ENCODE measurements at regions not wholly inside any gene's neighbourhood (a gene's known extent, or its start where the extent isn't known, plus 50 kb on each side); places are given as distances from the start of the nearest gene placed in this dataset.
"Not testable (repeated sequence)": the region's sequence is repeated elsewhere in the genome, so short reads cannot be mapped to it uniquely, and the experiment has no call there.

DNA sequence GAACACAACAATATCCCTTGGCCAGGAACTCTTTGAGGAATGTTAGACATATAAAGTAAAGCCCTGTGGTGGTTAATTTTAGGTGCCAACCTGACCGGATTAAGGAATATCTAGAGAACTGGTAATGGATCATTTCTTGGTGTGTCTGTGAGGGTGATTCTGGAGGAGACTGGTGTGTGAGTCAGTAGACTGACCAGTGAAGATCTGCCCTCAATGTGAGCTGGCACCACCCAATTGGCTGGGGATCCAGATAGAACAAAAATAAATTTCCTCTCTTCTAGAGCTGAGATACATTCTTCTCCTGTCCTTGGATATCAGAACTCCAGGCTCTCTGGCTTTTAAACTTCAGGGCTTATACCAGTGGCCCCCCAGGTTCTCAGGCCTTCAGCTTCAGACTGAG lies 56.2 kb upstream of the TNPO1 start:
- DNase-seq: no peak

DNA sequence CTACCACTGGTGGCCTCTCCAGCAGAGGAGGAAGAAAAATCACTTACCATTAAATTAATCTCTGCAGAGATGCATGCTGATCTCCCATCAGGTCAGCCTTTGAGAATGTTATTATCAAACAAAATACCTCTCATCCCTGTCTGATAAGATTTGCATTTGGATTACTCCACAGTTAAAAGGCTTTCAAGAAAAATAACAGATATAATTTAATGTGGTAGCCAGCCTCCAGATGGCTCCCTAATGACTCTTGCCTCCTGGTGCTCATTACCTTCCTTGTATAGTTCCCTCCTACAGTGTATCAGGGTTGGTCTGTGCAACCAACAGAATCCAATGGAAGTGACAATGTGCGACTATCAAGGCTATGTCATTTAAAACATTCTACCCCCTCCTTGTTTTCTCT lies 63.6 kb upstream of the TNPO1 start:
- no peak for DNase-seq

DNA sequence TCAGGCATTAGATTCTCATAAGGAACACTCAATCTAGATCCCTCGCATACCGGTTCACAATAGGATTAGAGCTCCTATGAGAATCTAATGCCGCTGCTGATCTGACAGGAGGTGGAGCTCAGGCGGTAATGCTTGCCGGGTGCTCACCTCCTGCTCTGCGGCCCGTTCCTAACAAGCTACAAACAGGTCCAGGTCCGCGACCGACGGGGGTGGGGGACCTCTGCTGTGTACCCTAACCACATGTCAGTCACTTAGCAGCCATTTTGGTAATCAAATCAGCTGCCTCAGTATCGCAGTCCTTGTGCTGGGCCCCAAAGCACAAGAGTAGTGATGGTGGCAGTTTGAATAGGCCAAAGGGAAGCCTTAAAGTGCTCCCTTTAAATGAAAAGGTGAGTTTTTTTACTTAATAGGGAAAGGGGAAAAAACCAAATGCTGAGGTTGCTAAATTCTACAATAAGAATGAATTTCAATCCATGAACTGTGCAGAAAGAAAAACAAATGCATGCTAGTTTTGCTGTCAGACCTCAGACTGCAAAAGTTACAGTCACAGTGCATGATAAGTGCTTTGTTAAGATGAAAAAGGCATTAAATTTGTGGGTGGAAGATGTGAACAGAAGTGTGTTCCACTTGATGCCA lies 67.0 kb upstream of the TNPO1 start:
- no peak for DNase-seq

DNA sequence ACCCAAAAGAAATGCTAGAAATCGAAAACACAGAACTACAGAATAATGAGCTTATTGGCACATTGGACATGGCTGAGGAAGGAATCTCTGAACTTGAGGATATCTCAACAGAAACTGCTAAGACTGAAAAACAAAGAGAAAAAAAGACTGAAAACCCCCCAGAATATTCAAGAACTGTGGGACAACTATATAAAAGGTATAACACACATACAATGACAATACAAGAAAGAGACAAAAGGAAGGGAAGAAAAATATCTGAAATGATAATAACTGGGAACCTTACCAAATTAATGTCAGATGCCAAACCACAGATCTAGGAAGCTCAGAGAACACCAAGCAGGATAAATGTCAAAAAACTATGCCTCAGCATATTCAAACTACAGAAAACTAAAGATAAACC lies 68.6 kb upstream of the TNPO1 start:
- DNase-seq: no peak

DNA sequence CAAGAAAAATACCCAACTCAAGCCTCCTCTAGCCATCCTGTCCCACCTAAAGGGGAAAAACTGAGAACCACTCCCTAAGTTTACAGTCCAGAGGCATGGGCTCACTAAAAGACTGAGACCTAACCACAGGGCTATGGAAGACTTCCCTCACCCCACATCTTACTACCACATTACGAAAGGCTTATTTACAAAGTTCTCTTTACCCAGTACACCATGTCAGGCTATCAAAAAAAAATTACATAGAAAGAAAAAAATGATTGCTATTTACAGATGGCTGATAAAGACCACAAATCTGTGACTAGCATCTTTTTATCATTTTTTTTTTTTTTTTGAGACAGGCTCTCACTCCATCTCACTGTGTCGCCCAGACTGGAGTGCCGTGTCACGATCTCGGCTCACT lies 69.7 kb upstream of the TNPO1 start:
- no peak for DNase-seq

DNA sequence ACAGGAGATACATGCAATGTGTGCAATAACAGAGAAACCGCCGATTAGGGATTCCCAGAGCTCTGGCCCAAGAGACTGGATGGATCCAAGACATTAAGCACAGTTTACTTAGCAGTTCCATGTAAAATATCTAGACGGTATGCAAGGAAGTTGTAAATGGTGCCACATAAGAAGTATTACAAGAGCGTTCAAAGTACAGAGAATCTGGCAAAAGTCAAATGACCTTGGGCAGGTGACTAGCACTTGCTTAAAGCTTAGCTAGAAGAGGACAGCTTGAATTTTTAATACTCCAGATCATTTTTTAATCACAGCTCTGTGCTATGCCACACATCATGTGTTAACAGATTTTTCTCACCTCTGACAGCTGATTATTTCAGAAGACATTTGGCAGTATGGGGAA lies 72.3 kb upstream of the TNPO1 start:
- no peak for DNase-seq

DNA sequence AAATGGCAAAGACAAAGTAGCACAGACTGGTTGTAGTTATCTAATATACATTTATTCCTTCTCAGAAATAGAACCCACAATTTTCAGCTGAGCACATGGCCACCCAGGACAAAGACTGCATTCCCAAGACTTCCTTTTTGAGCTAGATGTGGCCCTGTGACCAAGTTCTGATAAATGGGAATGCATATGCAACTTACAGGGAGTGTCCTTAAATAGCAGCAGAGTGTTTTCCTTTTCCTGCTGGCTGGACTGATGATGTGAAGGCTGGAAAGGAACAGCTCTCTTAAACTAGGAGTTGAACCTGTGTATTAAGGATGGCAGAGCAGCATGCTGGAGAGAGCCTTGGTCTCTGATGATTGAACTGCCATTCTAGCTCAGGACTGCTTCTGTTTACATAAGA lies 74.7 kb upstream of the TNPO1 start:
- no peak for DNase-seq

DNA sequence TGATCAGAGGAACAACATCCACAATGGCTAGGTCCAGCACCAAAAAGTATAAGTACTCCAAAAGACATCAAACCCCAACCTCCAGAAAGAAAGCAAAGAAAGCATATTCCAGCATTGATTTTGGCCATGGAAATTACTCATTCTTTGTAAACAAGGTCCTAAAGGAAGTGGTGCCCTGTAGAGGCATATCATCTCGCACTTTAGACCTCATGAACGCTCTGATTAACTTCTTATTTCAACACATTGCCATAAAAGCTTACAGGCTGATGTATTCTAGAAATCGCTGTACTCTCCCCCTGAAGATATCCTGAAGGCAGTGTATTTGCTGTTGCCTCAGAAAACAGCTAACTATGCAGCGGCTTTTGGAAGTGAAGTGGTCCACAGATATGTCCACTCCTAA lies 82.7 kb upstream of the TNPO1 start:
- DNase-seq: no peak

DNA sequence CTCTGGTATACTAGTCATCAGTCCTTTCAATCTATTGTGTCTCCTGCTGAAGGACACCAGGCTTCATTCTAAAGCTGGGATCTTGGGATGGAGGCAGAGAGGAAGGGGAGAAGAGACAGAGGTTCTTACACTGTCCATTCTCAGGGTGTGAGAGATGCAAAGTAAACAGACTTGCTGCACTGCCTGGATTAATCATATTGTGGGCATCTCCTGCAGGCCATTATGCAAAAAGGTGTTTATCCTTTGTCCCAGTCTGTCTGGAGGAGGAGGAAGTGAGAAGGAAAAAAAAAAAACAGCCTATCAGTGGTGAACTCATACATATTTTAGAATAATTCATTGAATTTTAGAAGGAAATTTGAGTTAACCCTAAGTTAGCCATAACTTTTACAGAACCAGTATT lies 92.9 kb upstream of the TNPO1 start:
- DNase-seq: no peak

DNA sequence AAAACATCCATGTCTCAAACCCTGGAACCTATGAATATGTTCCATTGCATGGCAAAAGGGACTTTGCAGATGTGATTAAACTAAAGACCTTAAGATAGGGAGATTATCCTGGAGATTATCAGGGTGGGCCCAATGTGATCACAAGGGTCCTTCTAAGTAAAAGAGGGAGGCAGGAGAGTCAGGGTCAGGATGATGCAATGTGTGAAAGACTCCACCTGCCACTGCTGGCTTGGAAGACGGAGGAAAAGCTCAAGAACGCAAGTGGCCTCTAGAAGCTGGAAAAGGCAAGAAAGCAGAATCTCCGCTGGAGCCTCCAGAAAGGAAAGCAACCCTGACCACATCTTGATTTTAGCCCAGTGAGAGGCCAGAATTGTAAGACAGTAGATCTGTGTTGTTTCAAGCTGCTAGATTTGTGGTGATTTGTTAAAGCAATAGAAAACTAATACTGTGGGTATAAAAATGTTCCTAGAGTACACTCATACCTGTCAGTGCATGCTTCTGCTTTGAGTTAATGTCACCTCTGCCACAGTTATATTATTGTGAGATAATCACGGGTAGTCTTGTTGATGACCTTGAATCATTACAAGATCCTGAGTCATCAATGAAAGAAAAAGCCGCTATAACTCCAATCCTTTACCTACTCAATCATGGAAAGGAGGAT lies 93.5 kb upstream of the TNPO1 start:
- DNase-seq: no peak

DNA sequence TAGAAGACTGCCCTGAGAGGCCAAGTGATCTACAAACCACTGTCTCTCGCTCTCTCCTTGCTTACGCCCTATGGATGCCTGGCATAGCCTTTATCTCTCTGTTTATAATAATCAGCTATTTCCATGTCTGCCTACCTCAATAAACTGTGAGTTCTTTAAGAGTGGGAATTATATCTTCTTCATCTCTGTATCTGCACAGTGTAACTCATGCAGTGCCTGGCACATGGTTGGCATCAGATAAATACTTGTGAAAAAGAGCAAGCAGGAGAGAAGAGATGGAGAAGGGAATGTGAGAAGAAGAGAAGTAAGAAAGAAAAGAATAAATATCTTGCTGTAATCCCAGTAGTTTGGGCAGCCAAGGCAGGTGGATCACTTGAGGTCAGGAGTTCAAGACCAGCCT lies 94.6 kb upstream of the TNPO1 start:
- DNase-seq: no peak

DNA sequence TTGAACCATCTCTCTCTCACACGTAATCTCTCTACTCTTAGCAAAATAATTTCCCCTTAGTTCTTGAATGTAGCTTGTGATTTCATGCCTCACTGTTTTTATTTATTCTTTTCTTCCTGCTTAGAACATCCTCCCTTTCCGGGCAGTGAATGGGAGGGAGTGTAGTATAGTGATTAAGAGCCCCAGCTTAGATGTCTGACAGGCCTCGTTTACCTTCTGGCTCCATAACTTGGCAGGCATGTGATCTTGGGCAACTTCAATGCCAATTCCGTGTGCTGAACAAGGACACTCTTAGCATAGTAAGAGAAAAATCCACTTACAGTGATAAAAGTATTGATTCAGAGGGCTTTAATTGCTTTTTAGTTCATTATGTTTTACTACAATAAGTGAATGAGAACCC lies 96.3 kb upstream of the TNPO1 start:
- DNase-seq: no peak

DNA sequence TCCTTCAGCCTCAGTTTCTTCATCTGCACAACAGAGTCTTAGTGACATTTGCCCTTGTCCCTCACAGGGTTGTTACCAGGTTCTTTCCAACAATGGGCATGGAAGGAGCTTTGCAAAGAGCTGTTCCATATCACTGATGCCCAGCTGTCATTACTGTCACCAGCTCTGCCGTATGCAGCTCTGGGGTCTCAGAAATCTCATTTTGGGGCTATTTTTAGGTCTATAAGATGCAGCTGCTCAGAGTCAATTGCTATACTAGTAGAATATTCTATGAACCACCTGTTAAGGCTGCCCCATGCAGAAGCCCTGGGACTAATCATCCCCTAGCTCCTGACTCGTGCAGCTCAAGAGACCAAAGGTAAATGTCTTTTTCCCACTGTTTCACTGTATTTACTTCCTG lies 105.1 kb upstream of the TNPO1 start:
- DNase-seq: no peak

DNA sequence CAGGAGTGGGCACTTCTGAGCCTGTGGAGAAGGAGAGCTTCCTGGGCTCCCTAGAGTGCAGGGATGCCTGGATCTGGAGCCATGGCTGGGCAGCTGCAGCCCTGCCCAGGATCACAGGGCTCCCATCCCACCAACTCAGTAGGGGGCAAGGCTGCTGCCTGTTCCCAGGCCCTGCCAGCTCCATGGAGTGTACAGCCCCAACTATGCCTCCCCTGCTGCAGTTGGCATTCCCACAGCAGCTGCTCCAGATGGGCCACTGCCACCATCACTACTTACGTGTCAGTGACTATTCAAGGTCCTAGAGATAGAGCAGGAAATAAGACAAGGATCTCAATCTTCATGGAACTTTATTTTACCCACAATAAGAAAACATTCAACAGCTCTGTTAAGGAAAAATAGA lies 107.1 kb upstream of the TNPO1 start:
- DNase-seq: no peak

DNA sequence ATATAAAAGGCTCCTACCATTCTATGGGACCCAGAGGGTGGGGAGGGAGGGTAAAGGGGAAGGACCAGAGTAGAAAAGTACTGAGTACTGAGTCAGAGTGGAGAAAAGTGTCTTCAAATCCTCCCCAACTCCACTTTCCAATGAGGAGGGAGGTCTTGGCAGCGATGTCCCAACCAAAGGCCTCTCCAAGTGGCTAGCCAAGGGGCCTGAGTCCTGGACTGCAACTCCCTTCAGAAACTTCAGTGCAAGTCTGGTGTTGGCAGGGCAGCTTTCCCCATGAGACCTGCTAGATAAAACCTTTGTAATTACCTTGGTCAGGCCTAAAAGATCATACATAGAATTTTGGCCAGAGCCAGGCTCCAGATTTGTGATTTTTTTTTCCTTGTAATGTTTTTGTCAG lies 111.3 kb upstream of the TNPO1 start:
- DNase-seq: no peak

DNA sequence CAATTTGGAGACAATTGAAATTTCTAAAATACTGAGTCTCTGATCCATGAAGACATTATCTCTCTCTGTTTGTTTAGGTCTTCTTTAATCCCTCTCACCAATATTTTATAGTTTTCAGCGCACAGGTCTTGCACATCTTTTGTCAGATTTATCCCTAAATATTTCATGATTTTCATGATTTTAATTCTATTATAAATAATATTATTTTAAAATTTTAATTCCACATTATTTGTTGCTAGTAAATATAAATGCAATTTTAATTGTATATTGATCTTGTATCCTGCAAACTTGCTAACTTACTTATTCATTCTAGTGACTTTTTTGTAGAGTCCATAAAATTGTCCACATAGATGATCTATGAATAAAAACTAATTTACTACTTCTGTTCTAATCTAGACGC lies 112.6 kb upstream of the TNPO1 start:
- DNase-seq: no peak

DNA sequence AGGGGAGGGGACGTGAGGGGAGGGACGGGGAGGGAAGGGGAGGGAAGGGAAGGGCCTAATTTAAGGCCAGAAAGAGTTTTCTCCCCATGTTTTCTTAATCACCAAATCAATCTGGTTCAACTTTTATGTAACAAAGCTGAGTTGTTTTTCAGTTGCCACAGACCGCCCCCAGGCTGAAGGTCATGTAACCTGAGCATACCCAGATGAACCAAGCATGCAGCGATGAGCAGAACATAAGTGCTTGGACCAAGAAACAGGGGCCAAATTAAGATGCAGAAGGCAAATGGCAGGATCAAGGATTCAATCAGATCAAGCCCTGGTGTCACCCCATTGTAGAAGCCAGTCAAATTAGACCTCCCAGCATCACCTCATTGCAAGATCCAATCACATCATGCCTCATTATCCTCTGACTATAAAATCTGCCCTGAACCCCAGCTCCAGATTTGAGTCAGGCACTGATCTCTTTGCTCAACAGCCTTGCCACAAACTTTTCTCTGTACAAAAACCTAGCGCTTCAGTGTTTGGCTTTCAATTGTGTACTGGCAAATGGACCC lies 113.5 kb upstream of the TNPO1 start:
- DNase-seq: no peak

DNA sequence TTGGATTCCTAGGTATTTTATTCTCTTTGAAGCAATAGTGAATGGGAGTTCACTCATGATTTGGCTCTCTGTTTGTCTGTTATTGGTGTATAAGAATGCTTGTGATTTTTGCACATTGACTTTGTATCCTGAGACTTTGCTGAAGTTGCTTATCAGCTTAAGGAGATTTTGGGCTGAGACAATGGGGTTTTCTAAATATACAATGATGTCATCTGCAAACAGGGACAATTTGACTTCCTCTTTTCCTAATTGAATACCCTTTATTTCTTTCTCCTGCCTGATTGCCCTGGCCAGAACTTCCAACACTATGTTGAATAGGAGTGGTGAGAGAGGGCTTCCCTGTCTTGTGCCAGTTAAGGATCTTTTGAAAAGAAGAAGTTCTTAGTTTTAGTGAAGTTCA lies 114.4 kb upstream of the TNPO1 start:
- not testable (repeated sequence) for DNase-seq

DNA sequence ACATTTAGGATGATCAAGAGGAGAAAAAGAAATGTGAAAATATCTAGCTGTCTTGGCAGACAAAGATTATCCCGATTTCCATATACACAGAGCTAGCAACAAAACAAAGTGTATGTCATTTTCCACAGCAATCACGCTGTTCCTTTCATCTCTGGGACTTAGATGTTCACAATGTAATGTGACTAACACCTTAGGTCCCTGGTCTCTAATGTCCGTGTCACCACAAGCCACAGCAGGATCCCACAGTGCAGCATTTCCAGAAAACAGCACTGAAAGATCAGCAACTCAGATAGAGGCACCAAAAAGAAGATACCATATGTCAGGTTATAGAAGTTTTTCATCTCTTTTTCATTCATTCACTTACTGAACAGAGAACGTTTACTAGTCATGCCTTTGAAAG lies 118.0 kb upstream of the TNPO1 start:
- no peak for DNase-seq

DNA sequence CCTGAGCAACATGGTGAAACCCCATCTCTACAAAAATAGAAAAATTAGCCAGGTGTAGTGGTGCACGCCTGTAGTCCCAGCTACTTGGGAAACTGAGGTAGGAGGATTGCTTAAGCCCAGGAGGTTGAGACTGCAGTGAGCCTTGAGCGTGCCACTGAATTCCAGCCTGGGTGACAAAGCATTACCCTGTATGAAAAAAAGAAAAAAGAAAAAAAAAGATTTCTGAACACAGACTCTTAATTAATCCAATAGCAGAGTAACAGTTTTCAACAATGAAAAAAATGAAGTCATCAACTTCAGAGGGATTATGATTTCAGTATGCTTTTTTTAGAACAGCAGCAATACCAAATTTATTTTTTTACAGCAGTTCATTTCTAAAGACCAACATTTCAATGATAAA lies 118.8 kb upstream of the TNPO1 start:
- no peak for DNase-seq

DNA sequence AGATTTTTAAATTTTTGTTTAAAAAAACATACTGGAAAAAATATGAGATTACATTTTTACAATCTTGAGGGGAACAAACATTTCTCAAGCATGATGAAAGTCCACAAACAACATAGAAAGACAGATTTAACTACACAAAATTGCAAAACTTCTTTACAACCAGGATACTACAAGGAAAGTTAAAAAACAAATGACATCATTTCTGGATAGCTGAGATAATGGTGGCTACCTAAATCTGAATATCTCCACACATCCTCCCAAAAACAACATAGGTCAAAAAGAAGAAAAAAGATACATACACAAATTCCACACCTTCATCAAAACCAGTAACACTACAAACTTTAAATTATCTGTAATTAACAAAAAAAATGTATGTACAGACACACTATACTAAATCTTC lies 120.8 kb upstream of the TNPO1 start:
- no peak for DNase-seq

DNA sequence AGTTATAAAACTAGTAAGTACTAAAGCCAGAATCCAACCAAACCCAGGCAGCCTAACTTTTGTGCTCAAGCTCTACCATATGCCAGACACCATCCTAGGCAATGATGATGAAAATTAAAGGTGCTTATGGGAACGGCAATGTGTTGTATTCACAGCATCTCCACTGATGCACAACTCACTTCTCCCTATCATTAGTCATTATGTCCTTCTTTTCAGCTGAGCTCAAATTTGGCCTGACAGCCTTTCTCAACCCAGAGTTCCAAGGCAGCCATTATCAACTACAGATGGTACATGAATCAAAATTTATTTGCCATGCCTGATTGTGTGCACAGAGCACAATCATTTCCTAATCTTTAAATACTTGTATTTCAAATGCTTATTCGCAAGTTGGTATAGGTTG lies 121.6 kb upstream of the TNPO1 start:
- no peak for DNase-seq

DNA sequence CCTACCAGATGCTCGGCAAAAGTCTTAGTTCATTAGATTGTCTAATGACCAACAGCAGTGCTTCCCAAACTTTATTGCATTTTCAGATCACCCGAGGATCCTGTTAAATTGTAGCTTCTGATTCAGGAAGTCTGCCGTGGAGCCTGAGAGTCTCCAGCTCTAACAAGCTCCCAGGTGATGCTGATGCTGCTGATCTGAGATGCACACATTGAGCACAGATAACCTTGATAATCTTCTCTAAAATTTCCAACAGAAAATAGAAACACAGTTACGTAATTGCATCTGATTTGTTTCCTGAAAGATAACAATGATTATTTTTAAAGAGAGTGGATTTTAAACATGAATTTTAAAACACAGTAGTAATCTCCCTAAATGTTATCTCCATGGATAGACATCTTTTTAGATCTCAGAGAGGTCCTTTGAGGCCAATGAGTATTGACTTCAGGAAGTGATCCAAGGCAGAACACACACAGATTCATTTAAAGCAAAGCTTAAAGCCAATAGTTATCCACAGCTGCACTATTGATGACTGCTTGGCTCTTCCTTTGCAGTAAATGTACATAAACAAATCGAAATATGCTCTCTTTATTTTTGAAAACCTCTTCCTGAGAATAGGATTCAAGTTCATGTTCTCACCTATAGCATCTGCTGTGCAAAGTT lies 122.8 kb upstream of the TNPO1 start:
- no peak for DNase-seq

DNA sequence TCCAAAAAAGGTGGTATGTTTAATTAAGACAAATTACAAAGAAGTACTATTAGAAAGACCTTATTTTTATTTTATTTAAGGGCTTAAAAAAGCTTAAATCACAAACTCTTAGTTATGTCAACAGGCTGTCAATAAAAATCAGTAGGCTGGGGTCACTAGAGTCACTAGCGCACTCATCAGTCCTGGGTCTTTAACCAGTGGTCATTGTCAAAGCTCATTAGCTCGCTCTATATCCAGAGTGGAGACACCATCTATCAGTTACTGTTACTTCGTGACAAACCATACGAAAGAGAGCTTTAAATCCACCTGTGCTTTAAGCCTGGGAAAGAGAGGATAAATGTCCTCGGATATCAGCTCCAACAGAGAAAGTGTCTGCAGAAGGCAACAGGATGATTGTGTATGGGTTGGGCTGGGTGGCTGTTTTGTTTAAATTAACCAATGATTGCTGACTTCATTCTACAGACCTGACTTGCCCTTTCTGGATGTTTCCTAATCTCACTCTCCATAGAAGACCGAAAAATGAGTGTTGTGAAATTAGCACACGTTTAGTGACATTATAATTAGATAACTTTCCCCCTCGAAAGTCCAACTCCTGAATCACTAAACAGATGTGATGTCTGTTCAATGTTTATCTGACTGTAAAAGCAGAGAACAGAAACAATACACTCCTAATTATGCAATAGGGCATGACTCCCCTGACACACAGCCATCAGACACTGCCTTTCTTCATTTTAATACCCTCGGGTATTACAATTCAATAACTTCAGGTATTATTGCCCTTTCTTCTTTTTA lies 123.6 kb upstream of the TNPO1 start:
- no peak for DNase-seq
